T-cell (primary cell): ENCODE measurements at regions not wholly inside any gene's neighbourhood (a gene's known extent, or its start where the extent isn't known, plus 50 kb on each side); places are given as distances from the start of the nearest gene placed in this dataset.

Experiments used
- ATAC-seq, 4 experiments: fragments of 200-7000 bp in 3 of 4; fragments of 150-1000 bp in 1 of 4; cut with Tn5 transposase; replicated peaks in 1 of 4; 1 replicate in 3 of 4; 2 replicates in 1 of 4; pipeline ENCODE4 v1.10.0; 2021; ENCODE audit warnings: moderate library complexity in 3 of 4, mild to moderate bottlenecking in 2 of 4, moderate number of reproducible peaks in 1 of 4
- CTCF ChIA-PET, 2 donors: fragments of 300-600 bp; sonication (Branson Sonifier 250); formaldehyde crosslinking; loops; one replicate each; lab custom pipeline; 2022; ENCODE audit warnings: antibody characterized with exemption in 2 of 2; lab: Charles Lee
- POLR2A ChIA-PET, 2 donors: fragments of 300-600 bp; sonication (Branson Sonifier 250); formaldehyde crosslinking; loops; one replicate each; lab custom pipeline; 2022; ENCODE audit warnings: antibody characterized with exemption in 2 of 2; lab: Charles Lee
- DNase-seq, 35 experiments: peaks; one replicate each; pipeline versions ENCODE4 v3.0.0 to v3.0.0-alpha.2; 2013 to 2023
- H3K27ac ChIP-seq: one replicate; pipeline ENCODE4 v1.5.1; 2013; ENCODE audit warnings: low read length
- H3K27me3 ChIP-seq, 2 experiments: replicated peaks in 1 of 2; 1 replicate in 1 of 2; 2 replicates in 1 of 2; pipeline versions ENCODE4 v1.6.1 to v1.7.0; 2013; ENCODE audit warnings: low read length in 1 of 2, mixed read lengths in 1 of 2; ENCODE audit not compliant: control insufficient read depth in 2 of 2, insufficient read depth in 2 of 2; ENCODE audit errors: extremely low read depth in 1 of 2
- H3K36me3 ChIP-seq, 2 donors: 1 replicate in 1 of 2; 2 replicates in 1 of 2; pipeline versions ENCODE4 v1.6.1 to v1.7.0; 2013; ENCODE audit warnings: low read length in 1 of 2; ENCODE audit not compliant: control insufficient read depth in 2 of 2, insufficient read depth in 1 of 2; ENCODE audit errors: extremely low read depth in 1 of 2
- H3K4me1 ChIP-seq, 2 experiments: 1 replicate in 1 of 2; 2 replicates in 1 of 2; pipeline versions ENCODE4 v1.6.1 to v1.7.0; 2013; ENCODE audit warnings: low read length in 2 of 2, mixed read lengths in 1 of 2; ENCODE audit not compliant: insufficient read depth in 2 of 2, control insufficient read depth in 1 of 2; ENCODE audit errors: extremely low read depth in 1 of 2
- H3K4me3 ChIP-seq, 2 donors: 1 replicate in 1 of 2; 2 replicates in 1 of 2; pipeline versions ENCODE4 v1.5.1 to v1.7.0; 2013; ENCODE audit warnings: mild to moderate bottlenecking in 2 of 2, low read length in 1 of 2, moderate library complexity in 1 of 2; ENCODE audit not compliant: control insufficient read depth in 1 of 2; ENCODE audit errors: extremely low read depth in 1 of 2
- H3K9me3 ChIP-seq: 2 replicates; pipeline ENCODE4 v1.7.0; 2013
- H3K27ac Mint-ChIP-seq, 2 donors: one replicate each; pipeline ENCODE4 v1.8.0; 2020 to 2021; ENCODE audit warnings: mild to moderate bottlenecking in 2 of 2, mixed read lengths in 2 of 2
- H3K27me3 Mint-ChIP-seq, 2 donors: one replicate each; pipeline ENCODE4 v1.8.0; 2021 to 2022; ENCODE audit warnings: mixed read lengths in 2 of 2
- H3K36me3 Mint-ChIP-seq: one replicate; pipeline ENCODE4 v1.8.0; 2021; ENCODE audit warnings: mixed read lengths
- H3K4me1 Mint-ChIP-seq, 3 donors: one replicate each; pipeline ENCODE4 v1.8.0; 2020 to 2022; ENCODE audit warnings: mixed read lengths in 3 of 3, mild to moderate bottlenecking in 1 of 3
- H3K4me3 Mint-ChIP-seq, 3 donors: one replicate each; pipeline ENCODE4 v1.8.0; 2020 to 2022; ENCODE audit warnings: mild to moderate bottlenecking in 3 of 3, mixed read lengths in 3 of 3, moderate library complexity in 3 of 3
- H3K9me3 Mint-ChIP-seq, 3 donors: one replicate each; pipeline ENCODE4 v1.8.0; 2020 to 2022; ENCODE audit warnings: mixed read lengths in 3 of 3
- whole genome bisulfite sequencing: methylation state at CpG from one replicate; pipeline ENCODE4 v1.1.5; 2013; ENCODE audit warnings: missing lambda C conversion rate; ENCODE audit not compliant: insufficient coverage; 5-methylcytosine and 5-hydroxymethylcytosine counted together

GRCh38 chr17:54493691-54494090 lies 407.0 kb upstream of the TOM1L1 start:
- ChIA-PET POLR2A (no interaction called here), CTCF (no interaction called here)
- Histone ChIP-seq H3K27me3 (no peaks in the 10 kb centered on the region), H3K36me3 (no peaks in the 10 kb centered on the region), H3K4me3 (no peak overlapping the region), H3K9me3 (no peaks in the 10 kb centered on the region), H3K4me1 (no peaks in the 10 kb centered on the region), H3K27ac (no peak overlapping the region)
- no peaks in the 10 kb centered on the region for H3K27me3 Mint-ChIP-seq
- no peak overlapping the region for H3K27ac Mint-ChIP-seq
- H3K4me1 Mint-ChIP-seq: no peaks in the 10 kb centered on the region
- DNase-seq (no peak), ATAC-seq (no peak)
- H3K9me3 Mint-ChIP-seq: peaks cover 0 to 4% (median 0%) of the 10 kb centered on the region in 3 donors
- H3K36me3 Mint-ChIP-seq: no peaks in the 10 kb centered on the region
- no peak overlapping the region for H3K4me3 Mint-ChIP-seq

- DNase-seq: no peak
- WGBS: 73% methylated on average over 2 of the region's 9 CpGs
- H3K36me3 Mint-ChIP-seq: no peaks in the 10 kb centered on the region
- H3K4me3 ChIP-seq: no peak overlapping the region
- no peaks in the 10 kb centered on the region for H3K4me1 ChIP-seq
- H3K9me3 Mint-ChIP-seq: peaks cover 0 to 2% (median 0%) of the 10 kb centered on the region in 3 donors
- no peak overlapping the region for H3K4me3 Mint-ChIP-seq
- H3K4me1 Mint-ChIP-seq: no peaks in the 10 kb centered on the region
- H3K27me3 Mint-ChIP-seq: no peaks in the 10 kb centered on the region
- H3K27ac ChIP-seq: no peak overlapping the region
- ChIA-PET POLR2A (no interaction called here), CTCF (no interaction called here)
- H3K27ac Mint-ChIP-seq: no peak overlapping the region
- H3K27me3 ChIP-seq: no peaks in the 10 kb centered on the region
- ATAC-seq: no peak
- H3K36me3 ChIP-seq: no peaks in the 10 kb centered on the region
- no peaks in the 10 kb centered on the region for H3K9me3 ChIP-seq
Measured at GRCh38 chr17:54494721-54495715, 405.6 kb upstream of the TOM1L1 start.

GRCh38 chr17:54505404-54505803 lies 395.2 kb upstream of the TOM1L1 start:
- POLR2A ChIA-PET: no interaction called here
- peaks cover 0 to 12% (median 11%) of the 10 kb centered on the region in 3 donors for H3K9me3 Mint-ChIP-seq

DNA sequence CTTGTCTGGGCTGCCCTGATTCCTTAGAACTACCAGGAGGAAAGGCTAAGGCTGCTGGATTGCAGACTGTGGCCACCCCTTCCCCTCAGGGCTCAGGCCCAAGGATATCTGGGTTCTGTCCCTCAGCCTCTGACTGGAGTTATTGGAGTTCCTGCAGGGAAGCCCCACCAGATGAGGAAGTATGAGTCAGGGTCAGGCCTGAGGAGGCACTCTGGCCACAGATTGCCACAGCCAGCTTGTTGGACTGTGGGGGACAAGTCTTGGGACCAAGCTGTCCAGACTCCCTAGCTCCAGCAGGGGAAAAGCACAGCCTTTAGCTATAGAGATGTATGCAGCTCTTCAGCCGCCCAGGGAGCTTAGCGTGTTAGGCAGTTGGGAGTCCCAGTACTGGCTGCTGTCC lies 381.9 kb upstream of the TOM1L1 start:
- no peak overlapping the region for H3K4me3 Mint-ChIP-seq
- no peak overlapping the region for H3K27ac Mint-ChIP-seq
- peaks cover 6 to 19% (median 15%) of the 10 kb centered on the region in 3 donors for H3K9me3 Mint-ChIP-seq
- WGBS: 67% methylated on average over 1 of the region's 2 CpGs
- no peaks in the 10 kb centered on the region for H3K36me3 Mint-ChIP-seq
- Histone ChIP-seq H3K27me3 (no peaks in the 10 kb centered on the region), H3K36me3 (no peaks in the 10 kb centered on the region), H3K4me3 (no peak overlapping the region), H3K9me3 (no peaks in the 10 kb centered on the region), H3K27ac (no peak overlapping the region), H3K4me1 (no peaks in the 10 kb centered on the region)
- POLR2A ChIA-PET: no interaction called here
- no peaks in the 10 kb centered on the region for H3K27me3 Mint-ChIP-seq
- DNase-seq: no peak
- H3K4me1 Mint-ChIP-seq: no peaks in the 10 kb centered on the region
- no peak for ATAC-seq
- CTCF ChIA-PET: no interaction called here

More at GRCh38 chr17:54505404-54505803, 395.2 kb upstream of the TOM1L1 start:
- Histone ChIP-seq H3K27me3 (no peaks in the 10 kb centered on the region), H3K4me1 (no peaks in the 10 kb centered on the region), H3K9me3 (no peaks in the 10 kb centered on the region), H3K4me3 (no peak overlapping the region), H3K27ac (no peak overlapping the region), H3K36me3 (no peaks in the 10 kb centered on the region)
- Mint-ChIP-seq H3K36me3 (no peaks in the 10 kb centered on the region), H3K27me3 (no peaks in the 10 kb centered on the region), H3K4me1 (no peaks in the 10 kb centered on the region), H3K4me3 (no peak overlapping the region), H3K27ac (no peak overlapping the region)
- DNase-seq (no peak), ATAC-seq (no peak)
- CTCF ChIA-PET: no interaction called here

DNA sequence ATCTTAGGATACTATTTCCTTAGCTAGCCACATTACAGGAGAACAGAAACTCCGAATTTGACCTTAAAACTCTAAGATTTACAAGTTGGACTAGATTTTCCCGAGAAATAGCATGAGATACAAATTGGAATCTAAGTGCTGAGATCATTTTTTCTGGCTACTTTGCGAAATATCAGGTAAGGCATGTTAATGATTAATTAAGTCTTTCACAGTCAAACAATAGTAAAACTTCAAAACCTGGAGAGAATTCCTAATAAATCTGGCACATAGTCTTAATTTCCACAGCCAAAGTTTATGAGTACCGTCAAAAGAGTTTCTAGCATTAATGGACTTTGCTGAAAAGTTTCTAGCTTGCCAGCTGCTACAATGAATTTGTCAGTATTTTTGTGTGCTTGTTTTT lies 379.5 kb upstream of the TOM1L1 start:
- Mint-ChIP-seq H3K9me3 (peaks cover 6 to 14% (median 11%) of the 10 kb centered on the region in 3 donors), H3K4me1 (no peaks in the 10 kb centered on the region), H3K27me3 (no peaks in the 10 kb centered on the region), H3K36me3 (no peaks in the 10 kb centered on the region), H3K4me3 (no peak overlapping the region), H3K27ac (no peak overlapping the region)
- no peak overlapping the region for H3K4me3 ChIP-seq
- H3K27ac ChIP-seq: no peak overlapping the region
- ChIA-PET CTCF (no interaction called here), POLR2A (no interaction called here)
- H3K36me3 ChIP-seq: no peaks in the 10 kb centered on the region
- 100% methylated on average over 1 of the region's 4 CpGs for WGBS
- ATAC-seq (no peak), DNase-seq (no peak)
- H3K27me3 ChIP-seq: no peaks in the 10 kb centered on the region
- H3K4me1 ChIP-seq: no peaks in the 10 kb centered on the region
- no peaks in the 10 kb centered on the region for H3K9me3 ChIP-seq

DNA sequence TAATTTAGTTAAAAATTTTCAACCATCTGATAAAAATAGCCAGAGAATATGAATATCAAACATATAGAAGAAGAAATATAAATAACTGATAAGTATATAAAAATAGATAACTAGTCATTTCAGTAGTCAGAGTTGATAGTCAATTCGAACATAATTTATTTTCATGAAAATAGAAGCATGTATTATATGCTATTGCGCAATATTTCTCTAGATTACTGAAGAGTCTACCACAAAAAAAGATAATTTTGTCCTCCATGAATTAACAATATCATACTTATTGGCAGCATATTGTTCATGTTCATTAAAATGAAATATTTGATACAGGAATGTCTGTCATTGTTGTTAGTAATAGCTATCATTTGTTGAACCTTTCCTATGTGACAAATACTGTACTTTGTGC lies 376.2 kb upstream of the TOM1L1 start:
- Histone ChIP-seq H3K9me3 (no peaks in the 10 kb centered on the region), H3K27me3 (no peaks in the 10 kb centered on the region), H3K27ac (no peak overlapping the region), H3K4me1 (no peaks in the 10 kb centered on the region), H3K4me3 (no peak overlapping the region), H3K36me3 (no peaks in the 10 kb centered on the region)
- Mint-ChIP-seq H3K36me3 (no peaks in the 10 kb centered on the region), H3K4me3 (no peak overlapping the region), H3K4me1 (no peaks in the 10 kb centered on the region), H3K27ac (no peak overlapping the region), H3K27me3 (no peaks in the 10 kb centered on the region), H3K9me3 (peaks cover under 1 to 4% (median 4%) of the 10 kb centered on the region in 3 donors)
- ChIA-PET POLR2A (no interaction called here), CTCF (no interaction called here)
- DNase-seq (no peak), ATAC-seq (no peak)
- no CpG with 5 or more reads among the region's 2 CpGs for WGBS
